ENCODE measurements at regions not wholly inside any gene's neighbourhood (a gene's known extent, or its start where the extent isn't known, plus 50 kb on each side); places are given as distances from the start of the nearest gene placed in this dataset.
"Not testable (repeated sequence)": the region's sequence is repeated elsewhere in the genome, so short reads cannot be mapped to it uniquely, and the experiment has no call there.

GRCh38 chr10:45553155-45553554, 119.4 kb downstream of the ZFAND4 start:
- no peak overlapping the region for H3K27ac ChIP-seq
- no peak for TF ChIP-seq CTCF (conservative IDR thresholded peaks at IDR 0.05)

GRCh38 chr10:45552476-45552875, 120.1 kb downstream of the ZFAND4 start:
- no peak overlapping the region for H3K27ac ChIP-seq
- no peak for TF ChIP-seq CTCF (conservative IDR thresholded peaks at IDR 0.05)

GRCh38 chr10:45550903-45551786, 121.4 kb downstream of the ZFAND4 start:
- TF ChIP-seq CTCF (conservative IDR thresholded peaks at IDR 0.05): no peak
- no peak overlapping the region for H3K27ac ChIP-seq

- no peak overlapping the region for H3K27ac ChIP-seq
- no peak for TF ChIP-seq CTCF (conservative IDR thresholded peaks at IDR 0.05)
Observed at GRCh38 chr10:45548068-45548467, 124.5 kb downstream of the ZFAND4 start.

- no peak for TF ChIP-seq CTCF (conservative IDR thresholded peaks at IDR 0.05)
- no peak overlapping the region for H3K27ac ChIP-seq
Observed at GRCh38 chr10:45547207-45547606, 125.4 kb downstream of the ZFAND4 start.

- no peak overlapping the region for H3K27ac ChIP-seq
- TF ChIP-seq CTCF (conservative IDR thresholded peaks at IDR 0.05): no peak
Observed at GRCh38 chr10:45545150-45545549, 127.4 kb downstream of the ZFAND4 start.

GRCh38 chr10:45544191-45544590, 128.4 kb downstream of the ZFAND4 start:
- no peak for TF ChIP-seq CTCF (conservative IDR thresholded peaks at IDR 0.05)
- no peak overlapping the region for H3K27ac ChIP-seq

GRCh38 chr10:45541032-45541431, 131.5 kb downstream of the ZFAND4 start:
- not testable (repeated sequence) for H3K27ac ChIP-seq

- H3K27ac ChIP-seq: not testable (repeated sequence)
Observed at GRCh38 chr10:45540589-45540988, 132.0 kb downstream of the ZFAND4 start.

GRCh38 chr10:45539569-45539968, 133.0 kb downstream of the ZFAND4 start:
- not testable (repeated sequence) for H3K27ac ChIP-seq
